ENCODE measurements at regions not wholly inside any gene's neighbourhood (a gene's known extent, or its start where the extent isn't known, plus 50 kb on each side); places are given as distances from the start of the nearest gene placed in this dataset.

GRCh38 chr21:27681038-27681437 is 714.1 kb upstream of the ADAMTS5 start:
- H3K36me3 ChIP-seq = no peaks in the 10 kb centered on the region
- no peaks in the 10 kb centered on the region for H3K27me3 ChIP-seq
- H3K27ac ChIP-seq = no peak overlapping the region
- TF ChIP-seq CTCF (IDR thresholded peaks at IDR 0.05) (no peak), POLR2A (IDR thresholded peaks at IDR 0.05) (no peak)
- no peaks in the 10 kb centered on the region for H3K9me3 ChIP-seq
- no peaks in the 10 kb centered on the region for H3K4me1 ChIP-seq
- intact Hi-C loops (cut with DNase I) = no loop called here
- no peak for DNase-seq
- no peak overlapping the region for H3K4me3 ChIP-seq

GRCh38 chr21:27680181-27680580 is 713.3 kb upstream of the ADAMTS5 start:
- TF ChIP-seq POLR2A (IDR thresholded peaks at IDR 0.05) = no peak
- TF ChIP-seq CTCF (IDR thresholded peaks at IDR 0.05) = no peak
- no peaks in the 10 kb centered on the region for H3K9me3 ChIP-seq
- H3K36me3 ChIP-seq = no peaks in the 10 kb centered on the region
- H3K27me3 ChIP-seq = no peaks in the 10 kb centered on the region
- no peak for DNase-seq
- no peaks in the 10 kb centered on the region for H3K4me1 ChIP-seq
- no peak overlapping the region for H3K4me3 ChIP-seq
- intact Hi-C loops (cut with DNase I) = no loop called here
- H3K27ac ChIP-seq = no peak overlapping the region

GRCh38 chr21:27678511-27678910 is 711.6 kb upstream of the ADAMTS5 start:
- Histone ChIP-seq H3K27ac (no peak overlapping the region), H3K4me3 (no peak overlapping the region), H3K27me3 (no peaks in the 10 kb centered on the region), H3K4me1 (no peaks in the 10 kb centered on the region), H3K36me3 (no peaks in the 10 kb centered on the region), H3K9me3 (no peaks in the 10 kb centered on the region)
- intact Hi-C loops (cut with DNase I) = no loop called here
- 68 to 90% methylated on average over 1 to 2 of the region's 2 CpGs for WGBS, 2 donors
- TF ChIP-seq CTCF (IDR thresholded peaks at IDR 0.05) (no peak), POLR2A (IDR thresholded peaks at IDR 0.05) (no peak)
- no peak for DNase-seq

GRCh38 chr21:27677546-27677945 is 710.7 kb upstream of the ADAMTS5 start:
- intact Hi-C loops (cut with DNase I) = no loop called here
- Histone ChIP-seq H3K4me1 (no peaks in the 10 kb centered on the region), H3K9me3 (no peaks in the 10 kb centered on the region), H3K27me3 (no peaks in the 10 kb centered on the region), H3K4me3 (no peak overlapping the region), H3K27ac (no peak overlapping the region), H3K36me3 (no peaks in the 10 kb centered on the region)
- no peak for TF ChIP-seq POLR2A (IDR thresholded peaks at IDR 0.05)
- no peak for TF ChIP-seq CTCF (IDR thresholded peaks at IDR 0.05)
- DNase-seq = no peak
- 38 to 45% methylated on average over 2 of the region's 2 CpGs for WGBS, 2 donors

GRCh38 chr21:27675306-27675705 is 708.4 kb upstream of the ADAMTS5 start:
- H3K36me3 ChIP-seq = no peaks in the 10 kb centered on the region
- intact Hi-C loops (cut with DNase I) = no loop called here
- no peak overlapping the region for H3K27ac ChIP-seq
- no peaks in the 10 kb centered on the region for H3K27me3 ChIP-seq
- H3K9me3 ChIP-seq = no peaks in the 10 kb centered on the region
- no peak overlapping the region for H3K4me3 ChIP-seq
- DNase-seq = no peak
- TF ChIP-seq POLR2A (IDR thresholded peaks at IDR 0.05) = no peak
- no peak for TF ChIP-seq CTCF (IDR thresholded peaks at IDR 0.05)
- no peaks in the 10 kb centered on the region for H3K4me1 ChIP-seq
- 53 to 57% methylated on average over 4 of the region's 4 CpGs for WGBS, 2 donors
